HL-60 (cell line): ENCODE measurements at regions not wholly inside any gene's neighbourhood (a gene's known extent, or its start where the extent isn't known, plus 50 kb on each side); places are given as distances from the start of the nearest gene placed in this dataset.

Source experiments
- DNase-seq, 2 experiments: peaks; one replicate each; pipeline ENCODE4 v3.0.0-alpha.2; 2010 to 2020; ENCODE audit warnings: low read depth in 1 of 2, low spot score in 1 of 2
- H3K27ac ChIP-seq: fragments of 250-450 bp; sonication (Bioruptor Pico); replicated peaks from 2 replicates; pipeline ENCODE4 v1.5.1; 2020; ENCODE audit warnings: mild to moderate bottlenecking, moderate library complexity
- H3K27me3 ChIP-seq: fragments of 250-450 bp; sonication (Bioruptor Pico); 2 replicates; pipeline ENCODE4 v1.5.1; 2021; ENCODE audit warnings: mild to moderate bottlenecking, moderate library complexity; ENCODE audit not compliant: insufficient read depth, poor library complexity, severe bottlenecking
- H3K4me3 ChIP-seq: replicated peaks from 2 replicates; pipeline ENCODE4 v1.5.1; 2011; ENCODE audit warnings: mild to moderate bottlenecking, control low read depth, low read length; ENCODE audit not compliant: insufficient read depth
- CTCF ChIP-seq: IDR thresholded peaks from one replicate; pipeline ENCODE4 v1.5.1; 2011; ENCODE audit warnings: low read length, control low read depth, inconsistent platforms; ENCODE audit not compliant: insufficient read depth
- GABPA ChIP-seq: IDR thresholded peaks from 2 replicates; pipeline ENCODE4 v1.6.1; 2012; ENCODE audit warnings: low read depth
- POLR2AphosphoS5 ChIP-seq: IDR thresholded peaks from 2 replicates; pipeline ENCODE4 v1.6.1; 2012; ENCODE audit warnings: low read depth
- REST ChIP-seq: IDR thresholded peaks from 2 replicates; pipeline ENCODE4 v1.6.1; 2012; ENCODE audit warnings: low read depth; ENCODE audit not compliant: insufficient replicate concordance
- SPI1 ChIP-seq: IDR thresholded peaks from 2 replicates; pipeline ENCODE4 v1.6.1; 2012; ENCODE audit warnings: low read depth, mild to moderate bottlenecking, borderline replicate concordance

GRCh38 chr6:6942091-6942490 is 165.7 kb upstream of the RREB1 start:
- TF ChIP-seq POLR2AphosphoS5 (no peak), REST (no peak), GABPA (no peak), SPI1 (no peak), CTCF (no peak)
- H3K27ac ChIP-seq: peak overlapping the region; percentile 99
- no peaks in the 10 kb centered on the region for H3K27me3 ChIP-seq
- no peak for DNase-seq
- no peak overlapping the region for H3K4me3 ChIP-seq

GRCh38 chr6:6942831-6943230 is 164.9 kb upstream of the RREB1 start:
- H3K27ac ChIP-seq: peak overlapping the region; percentile 99

GRCh38 chr6:6943421-6943820 is 164.3 kb upstream of the RREB1 start:
- Histone ChIP-seq H3K27me3 (no peaks in the 10 kb centered on the region), H3K4me3 (no peak overlapping the region), H3K27ac (peak overlapping the region; percentile 99)
- TF ChIP-seq SPI1 (no peak), CTCF (no peak), POLR2AphosphoS5 (no peak), GABPA (no peak), REST (no peak)
- peak in 1 of 2 experiments; percentile 62 for DNase-seq

More at GRCh38 chr6:6942831-6943230, 164.9 kb upstream of the RREB1 start:
- Histone ChIP-seq H3K27me3 (no peaks in the 10 kb centered on the region), H3K4me3 (no peak overlapping the region)
- TF ChIP-seq SPI1 (peak; percentile 91), CTCF (no peak), REST (peak; percentile 61), POLR2AphosphoS5 (peak; percentile 99), GABPA (0 out of 2 replicates have a peak, but pooled peaks have one; percentile 33)
- peak; percentile 84 to 98 for DNase-seq
